DND-41 (cell line): ENCODE measurements at regions not wholly inside any gene's neighbourhood (a gene's known extent, or its start where the extent isn't known, plus 50 kb on each side); places are given as distances from the start of the nearest gene placed in this dataset.

Source experiments
- EZH2 ChIP-seq: IDR thresholded peaks from 3 replicates; pipeline ENCODE4 v1.6.1; 2012; ENCODE audit warnings: borderline replicate concordance, low read depth, mild to moderate bottlenecking, moderate library complexity, low read length, inconsistent platforms; ENCODE audit not compliant: severe bottlenecking
- TF ChIP-seq, protein P1 (sequence below): IDR thresholded peaks from 2 replicates; pipeline ENCODE4 v1.5.1; 2012; ENCODE audit warnings: borderline replicate concordance, low read length, moderate library complexity, mild to moderate bottlenecking; ENCODE audit not compliant: poor library complexity, severe bottlenecking; ENCODE audit errors: extremely low read depth

GRCh38 chr14:37816135-37816534 lies 220.7 kb downstream of the TTC6 start:
- TF ChIP-seq, protein P1, sequence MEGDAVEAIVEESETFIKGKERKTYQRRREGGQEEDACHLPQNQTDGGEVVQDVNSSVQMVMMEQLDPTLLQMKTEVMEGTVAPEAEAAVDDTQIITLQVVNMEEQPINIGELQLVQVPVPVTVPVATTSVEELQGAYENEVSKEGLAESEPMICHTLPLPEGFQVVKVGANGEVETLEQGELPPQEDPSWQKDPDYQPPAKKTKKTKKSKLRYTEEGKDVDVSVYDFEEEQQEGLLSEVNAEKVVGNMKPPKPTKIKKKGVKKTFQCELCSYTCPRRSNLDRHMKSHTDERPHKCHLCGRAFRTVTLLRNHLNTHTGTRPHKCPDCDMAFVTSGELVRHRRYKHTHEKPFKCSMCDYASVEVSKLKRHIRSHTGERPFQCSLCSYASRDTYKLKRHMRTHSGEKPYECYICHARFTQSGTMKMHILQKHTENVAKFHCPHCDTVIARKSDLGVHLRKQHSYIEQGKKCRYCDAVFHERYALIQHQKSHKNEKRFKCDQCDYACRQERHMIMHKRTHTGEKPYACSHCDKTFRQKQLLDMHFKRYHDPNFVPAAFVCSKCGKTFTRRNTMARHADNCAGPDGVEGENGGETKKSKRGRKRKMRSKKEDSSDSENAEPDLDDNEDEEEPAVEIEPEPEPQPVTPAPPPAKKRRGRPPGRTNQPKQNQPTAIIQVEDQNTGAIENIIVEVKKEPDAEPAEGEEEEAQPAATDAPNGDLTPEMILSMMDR = no peak
- TF ChIP-seq EZH2 = no peak
